ENCODE measurements at regions not wholly inside any gene's neighbourhood (a gene's known extent, or its start where the extent isn't known, plus 50 kb on each side); places are given as distances from the start of the nearest gene placed in this dataset.
"Not testable (repeated sequence)": the region's sequence is repeated elsewhere in the genome, so short reads cannot be mapped to it uniquely, and the experiment has no call there.

DNA sequence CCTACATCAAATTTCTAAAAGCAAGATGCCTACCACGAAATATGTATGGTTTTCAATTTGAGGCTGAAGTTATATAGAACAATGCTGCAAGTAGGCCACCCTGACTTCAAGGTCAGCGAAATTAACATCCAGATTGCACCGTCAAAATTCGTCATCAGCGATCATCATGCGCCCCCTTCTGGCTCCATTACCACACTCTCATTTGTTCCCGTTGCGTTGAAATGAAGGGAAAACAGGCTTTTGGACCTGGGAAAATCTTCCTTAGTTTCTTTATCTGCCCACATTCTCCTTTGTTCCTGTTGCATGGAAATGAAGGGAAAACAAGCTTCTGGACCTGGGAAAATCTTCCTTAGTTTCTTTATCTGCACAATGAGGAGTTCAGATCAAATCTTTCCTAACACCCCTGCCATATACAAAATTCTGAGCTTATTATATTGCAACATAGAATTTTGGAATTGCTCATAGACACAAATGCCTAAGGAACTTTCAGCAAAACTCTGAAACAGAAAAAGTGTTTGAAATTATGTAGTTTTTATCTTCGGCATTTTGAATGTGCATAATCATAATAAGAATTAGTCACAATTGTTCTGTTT lies 98.2 kb upstream of the PRKCQ start:
- Histone ChIP-seq H4K5ac (ENCODE audit: insufficient read length, low read depth, low read length) (no peak overlapping the region), H2BK20ac (ENCODE audit: low read depth, low read length, poor library complexity, severe bottlenecking) (no peak overlapping the region), H3K4me1 (ENCODE audit: insufficient read depth, low read length) (no peaks in the 10 kb centered on the region), H3K79me2 (ENCODE audit: insufficient read depth, low read length) (no peaks in the 10 kb centered on the region), H2AFZ (ENCODE audit: low read length) (no peak overlapping the region), H2BK120ac (ENCODE audit: low read depth, low read length, poor library complexity, severe bottlenecking) (no peak overlapping the region), H3K9me3 (ENCODE audit: control insufficient read depth, low read depth, low read length) (peaks cover 4% of the 10 kb centered on the region), H3K23ac (ENCODE audit: insufficient read length, low read depth, low read length) (no peak overlapping the region), H3K4ac (ENCODE audit: low read depth, low read length) (no peak overlapping the region), H3K14ac (ENCODE audit: insufficient read depth, low read length) (no peak overlapping the region), H4K91ac (ENCODE audit: insufficient read length, low read depth, low read length) (no peak overlapping the region), H2BK15ac (ENCODE audit: low read depth, low read length) (no peak overlapping the region), H3K9ac (ENCODE audit: extremely low read depth, insufficient read length, low read length) (no peak overlapping the region), H4K20me1 (ENCODE audit: control insufficient read depth, insufficient read depth, insufficient read length) (no peaks in the 10 kb centered on the region), H2BK12ac (ENCODE audit: insufficient read length, low read depth, low read length) (no peak overlapping the region), H3K18ac (ENCODE audit: insufficient read length, low read depth, low read length) (no peak overlapping the region), H3K79me1 (ENCODE audit: insufficient read depth, low read depth, low read length, poor library complexity, severe bottlenecking) (no peaks in the 10 kb centered on the region), H2BK5ac (ENCODE audit: insufficient read length, low read length) (no peak overlapping the region), H3K27me3 (ENCODE audit: insufficient read depth, low read length) (no peaks in the 10 kb centered on the region; the same call in 1 of the 2 replicates), H3T11ph (ENCODE audit: low read length) (no peak overlapping the region), H3K56ac (ENCODE audit: insufficient read length, low read depth, low read length) (no peak overlapping the region), H2AK5ac (ENCODE audit: insufficient read length, low read length) (no peak overlapping the region), H3K23me2 (ENCODE audit: insufficient read length, low read depth, low read length, poor library complexity, severe bottlenecking) (no peaks in the 10 kb centered on the region), H3K27ac (ENCODE audit: insufficient read length, low read depth, low read length) (no peak overlapping the region), H4K8ac (replicated peaks; ENCODE audit: insufficient read length, low read depth, low read length) (no peak overlapping the region), H3K4me2 (ENCODE audit: insufficient read depth, insufficient read length, low read length) (no peak overlapping the region)
- no peak overlapping the region for H3K27ac Mint-ChIP-seq
- no peaks in the 10 kb centered on the region; a peak in 2 of 5 replicates for H3K9me3 Mint-ChIP-seq
- peaks cover 7 to 23% of the 10 kb centered on the region in 2 experiments; a peak in 3 of 4 replicates for H3K4me1 Mint-ChIP-seq
- TF ChIP-seq, protein P1, sequence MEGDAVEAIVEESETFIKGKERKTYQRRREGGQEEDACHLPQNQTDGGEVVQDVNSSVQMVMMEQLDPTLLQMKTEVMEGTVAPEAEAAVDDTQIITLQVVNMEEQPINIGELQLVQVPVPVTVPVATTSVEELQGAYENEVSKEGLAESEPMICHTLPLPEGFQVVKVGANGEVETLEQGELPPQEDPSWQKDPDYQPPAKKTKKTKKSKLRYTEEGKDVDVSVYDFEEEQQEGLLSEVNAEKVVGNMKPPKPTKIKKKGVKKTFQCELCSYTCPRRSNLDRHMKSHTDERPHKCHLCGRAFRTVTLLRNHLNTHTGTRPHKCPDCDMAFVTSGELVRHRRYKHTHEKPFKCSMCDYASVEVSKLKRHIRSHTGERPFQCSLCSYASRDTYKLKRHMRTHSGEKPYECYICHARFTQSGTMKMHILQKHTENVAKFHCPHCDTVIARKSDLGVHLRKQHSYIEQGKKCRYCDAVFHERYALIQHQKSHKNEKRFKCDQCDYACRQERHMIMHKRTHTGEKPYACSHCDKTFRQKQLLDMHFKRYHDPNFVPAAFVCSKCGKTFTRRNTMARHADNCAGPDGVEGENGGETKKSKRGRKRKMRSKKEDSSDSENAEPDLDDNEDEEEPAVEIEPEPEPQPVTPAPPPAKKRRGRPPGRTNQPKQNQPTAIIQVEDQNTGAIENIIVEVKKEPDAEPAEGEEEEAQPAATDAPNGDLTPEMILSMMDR (conservative IDR thresholded peaks at IDR 0.05): peak; percentile 88
- H3K36me3 Mint-ChIP-seq (ENCODE audit: insufficient read depth in 1 of 3, low read depth in 3 of 3): no peaks in the 10 kb centered on the region
- peak; percentile 66 for DNase-seq
- no peak overlapping the region for H3K4me3 Mint-ChIP-seq
- no peaks in the 10 kb centered on the region for H3K27me3 Mint-ChIP-seq (ENCODE audit: low read depth)
- WGBS (ENCODE audit: extremely low coverage, insufficient read length, low lambda C conversion rate): no CpG with 5 or more reads among the region's 9 CpGs

DNA sequence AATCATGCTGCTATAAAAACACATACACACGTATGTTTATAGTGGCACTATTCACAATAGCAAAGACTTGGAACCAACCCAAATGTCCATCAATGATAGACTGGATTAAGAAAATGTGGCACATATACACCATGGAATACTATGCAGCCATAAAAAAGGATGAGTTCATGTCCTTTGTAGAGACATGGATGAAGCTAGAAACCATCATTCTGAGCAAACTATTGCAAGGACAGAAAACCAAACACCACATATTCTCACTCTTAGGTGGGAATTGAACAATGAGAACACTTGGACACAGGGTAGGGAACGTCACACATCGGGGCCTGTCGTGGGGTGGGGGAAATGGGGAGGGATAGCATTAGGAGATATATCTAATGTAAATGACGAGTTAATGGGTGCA lies 97.1 kb upstream of the PRKCQ start:
- not testable (repeated sequence) for H4K5ac ChIP-seq (ENCODE audit: insufficient read length, low read depth, low read length); H3T11ph ChIP-seq (ENCODE audit: low read length); H3K18ac ChIP-seq (ENCODE audit: insufficient read length, low read depth, low read length); H3K23me2 ChIP-seq (ENCODE audit: insufficient read length, low read depth, low read length, poor library complexity, severe bottlenecking); H3K9me3 Mint-ChIP-seq; H3K27me3 Mint-ChIP-seq (ENCODE audit: low read depth); H2BK15ac ChIP-seq (ENCODE audit: low read depth, low read length); DNase-seq; H3K4me2 ChIP-seq (ENCODE audit: insufficient read depth, insufficient read length, low read length); H2BK5ac ChIP-seq (ENCODE audit: insufficient read length, low read length); H4K20me1 ChIP-seq (ENCODE audit: control insufficient read depth, insufficient read depth, insufficient read length); H3K56ac ChIP-seq (ENCODE audit: insufficient read length, low read depth, low read length); H3K27me3 ChIP-seq (ENCODE audit: insufficient read depth, low read length); H3K79me2 ChIP-seq (ENCODE audit: insufficient read depth, low read length); H4K8ac ChIP-seq (replicated peaks; ENCODE audit: insufficient read length, low read depth, low read length); H3K4me3 Mint-ChIP-seq; H3K36me3 Mint-ChIP-seq (ENCODE audit: insufficient read depth in 1 of 3, low read depth in 3 of 3); H4K91ac ChIP-seq (ENCODE audit: insufficient read length, low read depth, low read length); H3K4me1 ChIP-seq (ENCODE audit: insufficient read depth, low read length); H2BK12ac ChIP-seq (ENCODE audit: insufficient read length, low read depth, low read length); H3K79me1 ChIP-seq (ENCODE audit: insufficient read depth, low read depth, low read length, poor library complexity, severe bottlenecking); H2BK120ac ChIP-seq (ENCODE audit: low read depth, low read length, poor library complexity, severe bottlenecking); H2AFZ ChIP-seq (ENCODE audit: low read length); H3K14ac ChIP-seq (ENCODE audit: insufficient read depth, low read length); H2AK5ac ChIP-seq (ENCODE audit: insufficient read length, low read length); H3K27ac Mint-ChIP-seq; H3K9ac ChIP-seq (ENCODE audit: extremely low read depth, insufficient read length, low read length); H3K27ac ChIP-seq (ENCODE audit: insufficient read length, low read depth, low read length); H2BK20ac ChIP-seq (ENCODE audit: low read depth, low read length, poor library complexity, severe bottlenecking); H3K9me3 ChIP-seq (ENCODE audit: control insufficient read depth, low read depth, low read length); H3K4ac ChIP-seq (ENCODE audit: low read depth, low read length); H3K23ac ChIP-seq (ENCODE audit: insufficient read length, low read depth, low read length)
- H3K4me1 Mint-ChIP-seq: peaks cover 7 to 23% of the 10 kb centered on the region in 2 experiments; a peak in 3 of 4 replicates
- no CpG with 5 or more reads among the region's 5 CpGs for WGBS (ENCODE audit: extremely low coverage, insufficient read length, low lambda C conversion rate)

All from H9 (cell line).